Osteocyte (in vitro differentiated cells): ENCODE measurements at regions not wholly inside any gene's neighbourhood (a gene's known extent, or its start where the extent isn't known, plus 50 kb on each side); places are given as distances from the start of the nearest gene placed in this dataset.

Experiments used
- DNase-seq: peaks from one replicate; pipeline ENCODE4 v3.0.0; 2021; ENCODE audit warnings: mixed read lengths; ENCODE audit not compliant: unreplicated experiment; ENCODE audit errors: extremely low spot score
- H3K27ac Mint-ChIP-seq: one replicate; pipeline ENCODE4 v1.8.0; 2021; ENCODE audit warnings: mild to moderate bottlenecking, mixed read lengths; ENCODE audit not compliant: unreplicated experiment
- H3K27me3 Mint-ChIP-seq: one replicate; pipeline ENCODE4 v1.8.0; 2021; ENCODE audit warnings: mixed read lengths; ENCODE audit not compliant: unreplicated experiment
- H3K36me3 Mint-ChIP-seq: one replicate; pipeline ENCODE4 v1.8.0; 2021; ENCODE audit warnings: mixed read lengths; ENCODE audit not compliant: unreplicated experiment
- H3K4me1 Mint-ChIP-seq: one replicate; pipeline ENCODE4 v1.8.0; 2021; ENCODE audit warnings: mixed read lengths; ENCODE audit not compliant: unreplicated experiment
- H3K4me3 Mint-ChIP-seq: one replicate; pipeline ENCODE4 v1.8.0; 2021; ENCODE audit warnings: mild to moderate bottlenecking, moderate library complexity, mixed read lengths; ENCODE audit not compliant: unreplicated experiment
- H3K9me3 Mint-ChIP-seq: one replicate; pipeline ENCODE4 v1.8.0; 2021; ENCODE audit warnings: mixed read lengths; ENCODE audit not compliant: unreplicated experiment
- CTCF ChIP-seq: fragments of 200-600 bp; sonication (generic); IDR thresholded peaks from 2 replicates; pipeline ENCODE4 v1.5.0; 2021; ENCODE audit warnings: antibody characterized with exemption, mild to moderate bottlenecking, moderate library complexity

- Mint-ChIP-seq H3K36me3 (peaks cover 2% of the 10 kb centered on the region), H3K9me3 (peaks cover 34% of the 10 kb centered on the region), H3K4me3 (no peak overlapping the region), H3K4me1 (no peaks in the 10 kb centered on the region), H3K27ac (no peak overlapping the region), H3K27me3 (no peaks in the 10 kb centered on the region)
- TF ChIP-seq CTCF, result no peak
- DNase-seq, result no peak
Observed at GRCh38 chr17:53948323-53948722, 125.6 kb downstream of the KIF2B start.

GRCh38 chr17:53949473-53950090 lies 126.9 kb downstream of the KIF2B start:
- DNase-seq, result no peak
- H3K36me3 Mint-ChIP-seq, result peaks cover 2% of the 10 kb centered on the region
- peaks cover 42% of the 10 kb centered on the region for H3K9me3 Mint-ChIP-seq
- H3K27ac Mint-ChIP-seq, result no peak overlapping the region
- no peak for TF ChIP-seq CTCF
- H3K4me3 Mint-ChIP-seq, result no peak overlapping the region
- H3K27me3 Mint-ChIP-seq, result no peaks in the 10 kb centered on the region
- no peaks in the 10 kb centered on the region for H3K4me1 Mint-ChIP-seq

GRCh38 chr17:53950207-53950857 lies 127.6 kb downstream of the KIF2B start:
- no peaks in the 10 kb centered on the region for H3K4me1 Mint-ChIP-seq
- H3K36me3 Mint-ChIP-seq, result peaks cover 2% of the 10 kb centered on the region
- DNase-seq, result no peak
- no peak for TF ChIP-seq CTCF
- no peaks in the 10 kb centered on the region for H3K27me3 Mint-ChIP-seq
- no peak overlapping the region for H3K4me3 Mint-ChIP-seq
- no peak overlapping the region for H3K27ac Mint-ChIP-seq
- peaks cover 44% of the 10 kb centered on the region for H3K9me3 Mint-ChIP-seq

- Mint-ChIP-seq H3K27me3 (no peaks in the 10 kb centered on the region), H3K9me3 (peaks cover 47% of the 10 kb centered on the region), H3K36me3 (peaks cover 2% of the 10 kb centered on the region), H3K27ac (no peak overlapping the region), H3K4me1 (no peaks in the 10 kb centered on the region), H3K4me3 (no peak overlapping the region)
- no peak for TF ChIP-seq CTCF
- no peak for DNase-seq
Observed at GRCh38 chr17:53950858-53951250, 128.1 kb downstream of the KIF2B start.

GRCh38 chr17:53971361-53971760 lies 148.6 kb downstream of the KIF2B start:
- no peak overlapping the region for H3K4me3 Mint-ChIP-seq
- peaks cover 15% of the 10 kb centered on the region for H3K9me3 Mint-ChIP-seq
- no peaks in the 10 kb centered on the region for H3K36me3 Mint-ChIP-seq
- H3K27ac Mint-ChIP-seq, result no peak overlapping the region
- no peak for DNase-seq
- no peak for TF ChIP-seq CTCF
- no peaks in the 10 kb centered on the region for H3K4me1 Mint-ChIP-seq
- H3K27me3 Mint-ChIP-seq, result no peaks in the 10 kb centered on the region
